ENCODE measurements at regions not wholly inside any gene's neighbourhood (a gene's known extent, or its start where the extent isn't known, plus 50 kb on each side); places are given as distances from the start of the nearest gene placed in this dataset.

DNA sequence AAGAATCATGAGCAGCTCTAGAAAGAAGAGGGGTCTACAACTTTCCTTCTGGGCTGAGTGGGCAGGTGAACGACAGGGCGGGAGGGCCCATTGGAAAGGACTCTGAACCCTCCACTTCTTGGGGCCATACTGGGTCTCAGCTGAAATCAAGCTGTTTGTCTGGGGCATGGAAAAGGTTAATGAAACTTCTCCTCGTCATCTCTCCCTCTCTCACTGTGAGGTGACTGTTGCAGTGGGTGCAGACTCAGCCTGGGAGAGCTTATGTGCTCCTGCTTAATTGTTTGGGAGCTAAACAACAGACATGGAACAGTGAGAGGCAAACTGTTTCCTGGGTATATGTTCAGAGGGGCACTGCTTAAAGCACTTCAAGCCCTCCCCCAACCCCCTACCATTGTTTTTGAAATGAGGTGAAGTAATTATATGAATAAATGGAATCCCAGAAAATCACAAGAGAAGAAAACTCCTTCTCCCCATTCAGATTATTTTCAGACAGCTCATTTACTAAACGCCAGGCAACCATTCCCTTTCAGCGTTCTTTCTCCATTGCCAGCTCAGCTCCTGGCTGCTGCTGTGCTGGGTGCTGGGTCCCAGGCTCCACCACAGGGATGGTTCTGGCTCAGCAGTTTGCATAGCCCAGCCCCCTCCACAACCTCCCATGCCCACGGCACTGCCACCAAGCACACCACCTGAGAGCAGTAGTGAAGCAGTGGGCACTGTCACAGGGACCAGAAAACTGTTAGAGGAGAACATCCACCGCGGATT lies 444.9 kb upstream of the TBL1XR1 start:
- DNase-seq (ENCODE audit: low spot score), result no peak
- no peak for TF ChIP-seq CTCF (IDR thresholded peaks at IDR 0.05; ENCODE audit: extremely low read depth, missing control alignments)

- no peak for TF ChIP-seq CTCF (IDR thresholded peaks at IDR 0.05; ENCODE audit: extremely low read depth, missing control alignments)
- DNase-seq (ENCODE audit: low spot score), result no peak
These were observed 445.5 kb upstream of the TBL1XR1 start for GRCh38 chr3:177642804-177643125.

GRCh38 chr3:177646749-177647148 lies 449.5 kb upstream of the TBL1XR1 start:
- DNase-seq (ENCODE audit: low spot score), result no peak
- TF ChIP-seq CTCF (IDR thresholded peaks at IDR 0.05; ENCODE audit: extremely low read depth, missing control alignments), result no peak

GRCh38 chr3:177647341-177647740 lies 450.1 kb upstream of the TBL1XR1 start:
- no peak for TF ChIP-seq CTCF (IDR thresholded peaks at IDR 0.05; ENCODE audit: extremely low read depth, missing control alignments)
- DNase-seq (ENCODE audit: low spot score), result no peak

DNA sequence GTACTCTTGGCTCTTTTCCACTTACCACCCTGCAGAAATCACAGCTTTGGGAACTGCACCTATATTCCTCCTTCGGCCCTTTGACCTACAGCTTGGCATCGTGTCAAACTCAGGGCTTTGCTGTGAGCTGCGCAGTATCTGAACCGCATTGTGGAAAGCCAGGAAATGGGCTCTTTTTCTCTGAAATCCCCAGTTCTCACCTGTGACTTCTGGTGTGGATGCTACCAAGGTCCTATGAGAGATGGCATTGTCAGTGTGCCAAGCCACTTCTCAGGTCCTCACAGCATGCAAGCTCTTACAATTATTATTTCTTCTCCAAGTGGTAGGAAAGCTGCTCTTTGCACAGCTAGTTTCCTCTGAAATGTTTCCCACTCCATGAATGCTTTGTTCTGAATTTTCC lies 450.6 kb upstream of the TBL1XR1 start:
- TF ChIP-seq CTCF (IDR thresholded peaks at IDR 0.05; ENCODE audit: extremely low read depth, missing control alignments), result no peak
- no peak for DNase-seq (ENCODE audit: low spot score)

- TF ChIP-seq CTCF (IDR thresholded peaks at IDR 0.05; ENCODE audit: extremely low read depth, missing control alignments), result no peak
- DNase-seq (ENCODE audit: low spot score), result no peak
These were observed 455.4 kb upstream of the TBL1XR1 start for GRCh38 chr3:177652556-177653291.

DNA sequence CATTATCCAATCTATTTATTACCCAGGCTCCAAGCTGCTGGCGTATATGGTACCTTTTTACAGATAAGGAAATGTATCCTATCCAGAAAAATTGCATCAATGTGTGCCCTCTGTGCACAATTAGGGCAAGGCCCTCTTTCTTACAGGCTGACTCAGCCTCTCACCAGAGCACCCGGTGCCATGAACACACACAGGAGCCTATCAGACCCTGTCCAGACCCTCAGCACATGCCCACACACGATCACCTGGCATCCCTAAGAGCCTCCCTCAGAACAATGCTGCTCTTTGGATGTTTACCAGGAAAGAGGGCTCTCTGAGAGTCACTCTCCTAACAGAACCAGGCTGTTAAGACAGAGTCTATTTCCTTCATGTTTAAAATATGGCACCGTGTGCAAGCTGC lies 460.0 kb upstream of the TBL1XR1 start:
- no peak for DNase-seq (ENCODE audit: low spot score)
- no peak for TF ChIP-seq CTCF (IDR thresholded peaks at IDR 0.05; ENCODE audit: extremely low read depth, missing control alignments)
